AG09319 (cell line): ENCODE measurements at regions not wholly inside any gene's neighbourhood (a gene's known extent, or its start where the extent isn't known, plus 50 kb on each side); places are given as distances from the start of the nearest gene placed in this dataset.

ENCODE experiments used
- DNase-seq: peaks from one replicate; pipeline ENCODE4 v3.0.0-alpha.2; 2010; ENCODE audit warnings: low read depth; ENCODE audit errors: extremely low read depth
- TF ChIP-seq, protein P1 (sequence below): IDR thresholded peaks from 2 replicates; pipeline ENCODE4 v1.5.1; 2011; ENCODE audit warnings: low read depth, mild to moderate bottlenecking, inconsistent platforms, low read length, moderate library complexity

DNA sequence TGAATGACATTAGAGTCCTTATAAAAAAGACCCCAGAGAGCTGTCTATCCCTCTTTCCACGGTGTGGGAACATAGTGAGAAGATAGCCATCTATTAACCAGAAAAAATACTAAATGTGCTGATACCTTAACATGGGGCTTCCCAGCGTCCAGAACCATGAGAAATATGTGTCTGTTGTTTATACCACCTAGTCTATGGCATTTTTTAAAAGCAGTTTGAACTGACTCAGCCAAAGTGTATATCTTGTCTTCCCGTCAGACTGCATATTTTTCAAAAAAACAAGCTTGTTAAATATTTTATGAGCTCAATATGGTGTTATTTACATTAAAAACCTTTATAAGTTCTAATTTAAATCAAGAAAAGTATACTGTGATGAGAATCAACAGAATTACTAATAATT is 255.3 kb downstream of the HGF start:
- no peak for DNase-seq
- TF ChIP-seq, protein P1, sequence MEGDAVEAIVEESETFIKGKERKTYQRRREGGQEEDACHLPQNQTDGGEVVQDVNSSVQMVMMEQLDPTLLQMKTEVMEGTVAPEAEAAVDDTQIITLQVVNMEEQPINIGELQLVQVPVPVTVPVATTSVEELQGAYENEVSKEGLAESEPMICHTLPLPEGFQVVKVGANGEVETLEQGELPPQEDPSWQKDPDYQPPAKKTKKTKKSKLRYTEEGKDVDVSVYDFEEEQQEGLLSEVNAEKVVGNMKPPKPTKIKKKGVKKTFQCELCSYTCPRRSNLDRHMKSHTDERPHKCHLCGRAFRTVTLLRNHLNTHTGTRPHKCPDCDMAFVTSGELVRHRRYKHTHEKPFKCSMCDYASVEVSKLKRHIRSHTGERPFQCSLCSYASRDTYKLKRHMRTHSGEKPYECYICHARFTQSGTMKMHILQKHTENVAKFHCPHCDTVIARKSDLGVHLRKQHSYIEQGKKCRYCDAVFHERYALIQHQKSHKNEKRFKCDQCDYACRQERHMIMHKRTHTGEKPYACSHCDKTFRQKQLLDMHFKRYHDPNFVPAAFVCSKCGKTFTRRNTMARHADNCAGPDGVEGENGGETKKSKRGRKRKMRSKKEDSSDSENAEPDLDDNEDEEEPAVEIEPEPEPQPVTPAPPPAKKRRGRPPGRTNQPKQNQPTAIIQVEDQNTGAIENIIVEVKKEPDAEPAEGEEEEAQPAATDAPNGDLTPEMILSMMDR, result no peak

DNA sequence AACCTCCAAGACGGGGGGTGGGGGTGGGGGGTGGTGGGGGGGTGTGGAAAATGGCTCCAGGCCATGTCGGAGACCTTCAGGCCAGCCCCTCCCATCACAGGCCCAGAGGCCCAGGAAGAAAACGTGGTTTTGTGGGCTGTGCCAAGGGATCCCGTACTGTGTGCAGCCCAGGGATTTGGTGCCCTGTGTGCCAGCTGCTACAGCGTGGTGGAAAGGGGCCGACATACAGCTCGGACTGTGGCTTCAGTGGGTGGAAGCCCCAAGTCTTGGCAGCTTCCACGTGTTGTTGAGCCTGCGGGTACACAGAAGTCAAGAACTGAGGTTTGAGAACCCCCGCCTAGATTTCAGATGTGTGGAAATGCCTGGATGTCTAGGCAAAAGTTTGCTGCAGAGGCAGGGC is 259.7 kb downstream of the HGF start:
- TF ChIP-seq, protein P1, result no peak
- no peak for DNase-seq

DNA sequence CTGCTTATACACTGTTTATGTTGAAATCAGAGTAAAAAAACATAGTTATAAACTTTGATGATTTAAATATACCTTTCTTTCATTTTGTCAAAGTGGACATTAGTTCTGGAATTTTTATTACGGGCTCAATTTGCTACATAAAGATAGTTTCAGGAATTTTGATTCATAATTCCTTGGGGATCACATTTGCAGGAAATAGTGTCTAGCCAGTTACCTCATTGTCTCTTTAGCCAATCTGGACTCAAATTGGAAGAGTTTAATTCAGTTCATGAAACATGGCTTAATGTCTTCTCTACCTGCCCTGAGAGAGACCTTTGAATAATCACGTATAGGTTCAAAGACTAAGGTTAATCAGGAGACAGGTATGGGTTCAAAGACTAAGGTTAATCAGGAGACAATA is 262.6 kb downstream of the HGF start:
- TF ChIP-seq, protein P1, result no peak
- DNase-seq, result no peak

DNA sequence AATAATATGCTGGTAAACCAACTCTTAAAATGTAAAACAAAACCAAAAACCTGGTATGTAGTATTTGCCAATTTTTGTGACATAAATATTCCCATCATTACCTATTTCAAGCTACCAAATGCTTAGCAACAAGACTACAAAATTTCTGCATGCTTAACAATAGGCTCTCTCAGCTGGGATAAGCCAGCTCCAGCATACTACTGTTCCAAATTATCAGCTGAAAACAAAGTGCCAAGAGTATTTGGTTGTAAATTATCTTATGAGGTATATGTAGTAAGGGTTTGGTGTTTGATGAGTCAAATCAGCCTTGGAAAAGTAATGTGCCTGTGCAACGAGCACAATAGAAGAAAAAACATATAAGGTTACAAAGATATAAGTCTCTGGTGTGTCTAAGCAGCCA is 263.2 kb downstream of the HGF start:
- TF ChIP-seq, protein P1, result no peak
- DNase-seq, result no peak

DNA sequence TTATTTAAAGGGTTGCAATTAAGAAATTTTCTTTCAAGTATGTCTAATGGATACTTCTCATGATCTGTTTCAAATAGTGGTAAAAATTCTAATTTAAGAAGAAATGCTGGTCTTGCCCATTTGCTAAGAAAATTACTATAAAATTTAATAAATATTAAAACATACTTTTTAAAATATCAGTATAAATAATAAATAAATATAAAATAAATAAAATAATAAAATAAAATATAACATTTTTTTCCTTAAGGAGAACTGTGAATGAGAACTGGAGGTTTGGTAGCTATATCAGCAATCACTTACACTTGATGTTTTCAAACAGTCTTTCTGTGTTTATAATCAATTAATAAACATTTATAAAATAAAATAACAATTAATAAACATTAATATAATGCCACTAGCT is 266.1 kb downstream of the HGF start:
- no peak for DNase-seq
- TF ChIP-seq, protein P1, result no peak

DNA sequence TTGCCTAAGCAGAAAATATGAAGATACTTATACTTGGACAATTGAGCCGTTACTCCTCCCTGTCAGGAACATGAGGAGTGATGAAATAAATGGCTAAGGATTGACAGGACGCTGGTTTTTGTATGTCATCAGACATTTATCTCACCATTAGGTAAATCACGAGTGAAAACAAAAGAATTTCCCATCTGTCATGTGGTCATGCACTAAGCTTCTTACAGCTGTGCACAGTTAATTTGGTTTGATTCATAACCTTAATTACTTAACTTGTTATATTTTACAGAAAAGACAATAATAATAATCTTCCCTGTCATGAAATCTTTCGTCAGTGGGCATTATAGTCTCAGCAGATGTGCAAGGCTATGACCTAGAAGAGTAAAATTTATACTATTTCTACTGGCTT is 266.5 kb downstream of the HGF start:
- no peak for DNase-seq
- TF ChIP-seq, protein P1, result no peak

DNA sequence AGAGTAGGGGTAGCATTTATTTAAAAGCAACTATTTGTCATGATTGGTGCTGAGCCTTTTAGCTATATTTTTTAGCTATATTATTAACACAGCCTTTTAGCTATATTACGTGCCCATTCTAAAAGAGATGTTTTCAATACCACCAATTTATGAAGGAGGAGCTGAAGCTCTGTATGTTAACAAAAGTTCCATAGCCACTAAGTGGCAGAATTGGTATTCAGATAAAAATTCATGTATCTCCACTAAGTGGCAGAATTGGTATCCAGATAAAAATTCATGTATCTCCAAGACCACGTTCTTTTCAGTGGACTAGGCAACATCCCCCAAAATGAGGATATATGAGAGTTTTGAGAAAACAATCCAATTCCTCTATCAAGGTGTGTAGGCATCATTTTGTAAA is 268.6 kb downstream of the HGF start:
- TF ChIP-seq, protein P1, result peak; percentile 37
- DNase-seq, result no peak
